GM13976 (cell line): ENCODE measurements at regions not wholly inside any gene's neighbourhood (a gene's known extent, or its start where the extent isn't known, plus 50 kb on each side); places are given as distances from the start of the nearest gene placed in this dataset.

Experiments
- DNase-seq: peaks from one replicate; pipeline ENCODE4 v3.0.0; 2012; ENCODE audit warnings: low spot score
- CTCF ChIP-seq: IDR thresholded peaks from 2 replicates; pipeline ENCODE4 v1.5.1; 2012; ENCODE audit warnings: borderline replicate concordance, mild to moderate bottlenecking; ENCODE audit not compliant: insufficient read depth; ENCODE audit errors: extremely low read depth, missing control alignments, control extremely low read depth
- in situ Hi-C: fragments of 300-500 bp; cut with MboI; formaldehyde crosslinking; loops from one replicate; pipeline ENCODE4 v1.12.0; 2022; ENCODE audit warnings: low sequenced_read_pairs, mixed read lengths, inconsistent platforms; ENCODE audit not compliant: unreplicated experiment

- in situ Hi-C loops, result no loop called here
- no peak for TF ChIP-seq CTCF
- DNase-seq, result no peak
Measured at GRCh38 chr6:14619419-14619781, 501.8 kb downstream of the CD83 start.

- in situ Hi-C loops, result no loop called here
- no peak for DNase-seq
- no peak for TF ChIP-seq CTCF
Measured at GRCh38 chr6:14620522-14620921, 502.9 kb downstream of the CD83 start.

GRCh38 chr6:14621518-14621917, 503.9 kb downstream of the CD83 start:
- in situ Hi-C loops, result no loop called here
- TF ChIP-seq CTCF, result no peak
- DNase-seq, result no peak

GRCh38 chr6:14622085-14622484, 504.5 kb downstream of the CD83 start:
- in situ Hi-C loops, result no loop called here
- TF ChIP-seq CTCF, result no peak
- DNase-seq, result no peak

GRCh38 chr6:14622909-14623505, 505.4 kb downstream of the CD83 start:
- in situ Hi-C loops, result no loop called here
- no peak for TF ChIP-seq CTCF
- no peak for DNase-seq

- no peak for DNase-seq
- TF ChIP-seq CTCF, result no peak
- in situ Hi-C loops, result no loop called here
Measured at GRCh38 chr6:14625173-14625895, 507.8 kb downstream of the CD83 start.
